HG02623 (cell line): ENCODE measurements at regions not wholly inside any gene's neighbourhood (a gene's known extent, or its start where the extent isn't known, plus 50 kb on each side); places are given as distances from the start of the nearest gene placed in this dataset.

ENCODE experiments used
- ATAC-seq: cut with Tn5 transposase; IDR thresholded peaks from one replicate; pipeline ENCODE4 v1.9.1; 2021; ENCODE audit warnings: moderate library complexity; ENCODE audit not compliant: unreplicated experiment

GRCh38 chr3:102141928-102142239 is 292.6 kb downstream of the NFKBIZ start:
- ATAC-seq = no peak

DNA sequence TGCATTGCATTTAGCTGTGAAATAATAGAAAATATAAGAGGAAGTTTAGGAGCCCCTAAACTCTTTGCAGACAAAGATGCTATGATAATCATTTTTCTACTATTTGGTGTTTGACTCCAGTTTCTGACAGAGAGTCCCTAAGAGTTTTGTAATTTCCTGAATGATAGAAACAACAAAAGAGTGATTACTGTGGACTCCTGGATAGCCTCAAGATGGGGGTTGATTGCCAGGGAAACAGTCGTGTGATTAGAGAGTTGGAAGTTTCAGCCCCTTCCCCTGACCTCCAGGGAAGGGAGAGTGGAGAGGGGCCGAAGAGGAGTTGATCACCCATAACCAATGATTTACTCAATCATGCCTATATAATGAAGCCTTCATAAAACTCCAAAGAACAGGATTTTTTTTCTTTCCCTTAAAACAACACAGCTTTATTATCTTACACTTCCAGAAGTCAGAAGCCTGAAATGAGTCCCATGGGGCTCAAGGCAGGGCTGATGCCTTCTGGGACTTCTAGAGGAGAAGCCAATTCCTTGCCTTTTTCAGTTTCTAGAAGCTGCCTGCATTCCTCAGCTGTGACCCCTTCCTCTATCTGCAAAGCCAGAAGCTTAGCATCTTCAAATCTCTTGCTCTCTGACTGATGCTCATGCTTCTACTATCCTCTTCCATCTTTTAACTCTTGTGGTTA is 292.3 kb upstream of the ZPLD1 start:
- ATAC-seq = no peak

DNA sequence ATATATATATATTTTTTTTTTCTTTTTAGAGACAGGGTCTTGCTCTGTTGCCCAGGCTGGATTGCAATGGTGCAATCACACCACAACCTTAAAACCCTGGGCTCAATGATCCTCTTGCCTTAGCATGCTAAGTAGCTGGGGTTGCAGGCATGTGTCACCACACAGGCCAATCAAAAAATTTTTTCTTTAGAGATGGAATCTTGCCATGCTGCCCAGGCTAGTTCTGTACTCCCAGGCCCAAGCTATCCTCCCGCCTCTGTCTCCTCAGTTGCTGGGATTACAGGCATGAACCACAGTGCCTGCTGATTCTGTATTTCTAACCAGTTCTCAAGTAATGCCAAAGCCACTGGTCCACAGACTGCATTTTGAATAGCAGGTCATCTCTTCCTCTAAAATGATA is 291.3 kb upstream of the ZPLD1 start:
- ATAC-seq = no peak

- ATAC-seq = no peak
These were observed 290.8 kb upstream of the ZPLD1 start for GRCh38 chr3:102144063-102144462.

DNA sequence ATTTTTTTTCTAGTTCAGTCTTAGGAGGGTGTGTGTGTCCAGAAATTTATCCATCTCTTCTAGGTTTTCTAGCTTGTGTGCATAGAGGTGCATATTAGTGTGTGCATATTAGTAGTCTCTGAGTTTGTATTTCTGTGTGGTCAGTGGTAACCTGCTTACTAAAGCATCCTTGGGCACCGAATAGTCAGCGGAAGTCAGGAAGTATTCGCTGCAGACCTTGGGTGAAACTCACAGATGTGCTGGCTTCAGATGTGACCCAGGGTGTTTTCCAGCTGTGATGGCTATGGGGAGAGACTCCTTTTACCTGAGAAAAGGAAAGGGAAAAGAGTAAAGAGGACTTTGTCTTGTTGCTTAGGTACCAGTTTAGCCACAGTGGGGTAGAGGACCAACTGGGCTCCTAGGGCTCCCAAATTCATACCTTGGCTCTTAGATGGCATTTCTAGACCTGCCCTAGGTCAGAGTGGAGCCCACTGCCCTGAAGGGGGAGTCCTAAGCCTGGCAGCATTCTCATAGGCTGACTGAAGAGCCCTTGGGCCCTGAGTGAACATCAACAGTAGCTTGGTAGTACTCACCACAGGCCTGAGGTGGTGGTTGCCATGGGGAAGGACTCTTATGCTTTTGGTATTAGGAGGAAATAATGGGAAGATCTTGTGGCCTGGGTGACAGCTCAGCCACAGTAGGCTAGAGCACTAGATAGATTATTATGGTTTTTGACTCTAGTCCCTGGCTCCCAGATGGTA is 286.0 kb upstream of the ZPLD1 start:
- ATAC-seq = no peak

DNA sequence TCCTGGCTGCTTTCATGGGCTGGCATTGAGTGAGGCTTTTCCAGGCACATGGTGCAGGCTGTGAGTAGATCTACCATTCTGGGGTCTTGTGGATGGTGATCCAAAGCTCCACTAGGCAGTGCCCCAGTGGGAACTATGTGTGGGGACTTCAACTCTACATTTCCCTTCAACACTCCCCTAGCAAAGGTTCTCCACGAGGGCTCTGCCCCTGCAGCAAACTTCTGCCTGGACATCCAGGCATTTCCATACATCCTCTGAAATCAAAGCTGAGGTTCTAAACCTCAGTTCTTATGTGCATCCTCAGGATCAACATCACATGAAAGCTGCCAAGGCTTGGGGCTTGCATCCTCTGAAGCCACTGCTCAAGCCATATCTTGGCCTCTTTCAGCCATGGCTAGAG is 282.9 kb upstream of the ZPLD1 start:
- ATAC-seq = no peak

DNA sequence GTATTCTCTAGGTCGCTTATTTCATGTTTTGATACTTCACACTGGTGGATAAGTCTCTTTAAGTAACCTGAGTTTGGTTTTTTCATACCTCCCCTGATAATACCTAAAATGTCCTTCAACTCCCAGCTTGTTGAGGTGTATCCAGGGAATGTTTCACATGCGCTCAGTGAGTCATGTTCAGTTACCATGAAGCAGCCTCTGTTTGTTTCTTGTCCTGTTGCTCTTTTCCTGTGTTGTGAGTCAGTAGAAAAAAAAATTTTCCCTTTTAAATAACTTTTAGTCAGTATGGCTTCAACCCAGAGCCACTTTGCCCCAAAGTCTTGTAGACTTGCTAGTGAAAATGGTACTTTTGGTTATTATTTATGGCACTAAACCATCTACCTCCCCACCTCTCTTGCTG is 278.4 kb upstream of the ZPLD1 start:
- no peak for ATAC-seq

- no peak for ATAC-seq
These were observed 276.6 kb upstream of the ZPLD1 start for GRCh38 chr3:102158080-102158740.

DNA sequence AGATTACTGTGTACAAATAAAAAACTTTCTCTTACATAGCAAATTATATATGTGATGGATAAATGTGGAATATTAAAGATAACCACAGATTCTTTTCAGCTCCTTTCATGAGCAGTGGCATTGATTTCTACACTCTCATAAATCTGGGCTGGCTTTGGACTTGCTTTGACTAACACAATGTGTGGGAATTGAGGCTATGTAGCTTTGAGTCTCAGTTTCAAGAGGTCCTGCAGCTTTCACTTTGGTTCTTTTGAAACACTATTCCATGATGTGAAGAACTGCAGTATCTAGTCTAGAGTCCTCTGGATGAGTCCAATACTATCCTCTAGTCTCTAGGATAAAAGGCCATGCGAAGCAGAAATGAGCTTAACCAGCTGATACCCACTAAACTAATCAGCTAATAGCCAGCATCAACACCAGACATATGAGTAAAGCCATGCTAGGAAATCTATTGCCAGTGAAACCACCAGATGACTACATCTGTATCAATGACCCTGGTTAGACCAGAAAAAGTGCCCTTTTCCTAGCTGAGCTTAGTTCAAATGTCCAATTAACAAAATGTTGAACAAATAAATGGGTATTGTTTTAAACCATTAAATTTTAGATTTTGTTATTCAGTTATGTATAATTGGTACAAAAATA is 274.9 kb upstream of the ZPLD1 start:
- ATAC-seq = no peak

GRCh38 chr3:102161384-102162006 is 273.3 kb upstream of the ZPLD1 start:
- ATAC-seq = no peak

DNA sequence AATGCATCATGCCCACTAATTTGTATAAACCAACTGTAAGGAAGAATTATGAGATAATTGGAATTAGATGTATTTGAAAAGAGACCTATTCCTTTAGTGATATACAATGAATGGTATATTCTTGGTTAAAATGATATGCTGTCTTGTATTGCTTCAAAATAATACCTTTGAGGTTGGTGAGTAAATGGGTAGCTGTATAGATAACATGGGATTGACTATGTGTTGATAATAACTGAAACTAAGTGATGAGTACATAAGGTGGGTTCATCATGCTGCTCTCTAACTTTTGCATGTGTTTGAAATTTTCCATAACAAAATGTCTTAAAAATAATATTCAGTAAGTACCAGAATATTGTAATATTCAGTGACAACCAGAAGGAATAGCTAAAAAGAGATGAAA is 272.6 kb upstream of the ZPLD1 start:
- ATAC-seq = no peak

GRCh38 chr3:102163039-102163817 is 271.6 kb upstream of the ZPLD1 start:
- ATAC-seq = no peak

- ATAC-seq = no peak
These were observed 271.0 kb upstream of the ZPLD1 start for GRCh38 chr3:102163818-102164154.

DNA sequence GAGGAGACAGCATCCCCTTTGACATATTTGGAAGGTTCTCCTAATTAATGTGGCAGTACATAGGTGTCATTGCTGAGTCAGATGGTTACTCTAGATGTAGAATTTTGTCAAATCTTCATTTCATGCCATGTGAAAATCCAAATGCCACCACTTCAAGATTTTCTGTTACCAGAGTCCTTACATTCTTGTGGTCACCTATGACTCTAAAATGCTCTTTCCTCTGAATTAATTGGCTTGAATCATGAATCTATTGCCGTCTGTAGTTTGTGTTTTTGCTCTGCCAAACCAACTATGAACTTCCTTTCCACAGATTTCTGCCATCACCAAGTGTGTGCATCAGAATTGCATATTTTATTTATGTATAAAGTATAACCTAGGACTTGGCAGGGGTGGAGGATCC is 269.4 kb upstream of the ZPLD1 start:
- no peak for ATAC-seq

GRCh38 chr3:102169915-102170479 is 264.8 kb upstream of the ZPLD1 start:
- ATAC-seq = no peak

DNA sequence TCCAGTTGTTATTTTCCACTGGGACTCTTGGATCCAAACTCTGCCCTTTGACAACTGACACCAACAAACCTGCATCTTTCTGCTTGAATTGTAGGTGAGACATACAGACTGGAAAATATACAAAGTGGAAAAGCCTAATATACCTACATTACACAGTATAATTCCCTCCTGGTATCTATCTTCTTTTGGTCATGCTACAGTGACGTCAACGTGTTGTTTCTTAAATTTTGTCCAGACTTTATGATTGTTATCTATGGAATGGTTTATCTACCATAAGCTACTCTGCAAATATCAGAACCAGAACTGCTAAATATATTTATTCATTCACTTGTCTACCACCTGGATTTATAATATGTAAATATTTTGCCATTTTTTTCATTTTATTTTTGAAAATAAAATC is 264.3 kb upstream of the ZPLD1 start:
- ATAC-seq = no peak

DNA sequence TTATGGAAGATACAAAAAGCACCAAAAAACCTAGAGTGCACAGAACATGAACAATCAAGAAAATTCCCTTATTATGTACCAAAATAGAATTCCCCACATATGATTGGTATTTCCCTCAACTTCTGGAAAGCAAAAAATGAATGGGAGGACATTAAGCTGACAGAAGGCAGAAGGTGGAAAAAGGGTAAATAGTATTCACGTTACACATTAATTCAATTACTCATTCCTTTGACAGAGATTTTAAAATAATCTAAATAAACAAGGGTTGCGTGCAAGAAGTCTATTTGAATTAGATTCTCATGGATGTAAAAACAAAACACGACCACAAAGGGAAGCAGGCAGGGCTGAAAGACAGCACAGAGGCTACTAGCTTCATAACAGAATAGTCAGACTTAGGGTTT is 260.5 kb upstream of the ZPLD1 start:
- ATAC-seq = no peak

DNA sequence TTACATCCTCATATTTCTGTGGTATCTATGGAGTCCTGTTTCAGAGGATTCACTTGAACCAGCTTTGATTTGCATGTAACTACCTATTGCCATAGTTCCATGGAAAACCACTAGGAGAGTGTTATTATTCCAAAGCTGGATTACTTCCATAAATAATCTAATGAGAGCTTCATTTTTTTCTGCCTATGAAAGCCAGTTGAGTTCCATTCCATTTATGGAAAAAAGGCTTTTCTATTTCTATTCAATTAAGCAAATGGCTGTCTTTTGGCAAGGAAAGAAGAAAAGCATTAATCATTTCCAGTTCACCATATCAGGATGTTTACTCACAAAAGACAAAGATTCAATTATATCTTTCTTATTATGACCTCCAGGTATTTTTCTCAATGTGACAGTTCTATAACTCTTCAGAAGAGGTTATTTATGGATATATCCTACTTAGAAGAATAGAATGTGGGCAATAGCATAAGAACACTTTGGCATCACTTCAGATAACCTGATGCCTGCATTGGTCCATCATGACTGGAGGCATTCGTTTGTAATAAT is 259.9 kb upstream of the ZPLD1 start:
- no peak for ATAC-seq

DNA sequence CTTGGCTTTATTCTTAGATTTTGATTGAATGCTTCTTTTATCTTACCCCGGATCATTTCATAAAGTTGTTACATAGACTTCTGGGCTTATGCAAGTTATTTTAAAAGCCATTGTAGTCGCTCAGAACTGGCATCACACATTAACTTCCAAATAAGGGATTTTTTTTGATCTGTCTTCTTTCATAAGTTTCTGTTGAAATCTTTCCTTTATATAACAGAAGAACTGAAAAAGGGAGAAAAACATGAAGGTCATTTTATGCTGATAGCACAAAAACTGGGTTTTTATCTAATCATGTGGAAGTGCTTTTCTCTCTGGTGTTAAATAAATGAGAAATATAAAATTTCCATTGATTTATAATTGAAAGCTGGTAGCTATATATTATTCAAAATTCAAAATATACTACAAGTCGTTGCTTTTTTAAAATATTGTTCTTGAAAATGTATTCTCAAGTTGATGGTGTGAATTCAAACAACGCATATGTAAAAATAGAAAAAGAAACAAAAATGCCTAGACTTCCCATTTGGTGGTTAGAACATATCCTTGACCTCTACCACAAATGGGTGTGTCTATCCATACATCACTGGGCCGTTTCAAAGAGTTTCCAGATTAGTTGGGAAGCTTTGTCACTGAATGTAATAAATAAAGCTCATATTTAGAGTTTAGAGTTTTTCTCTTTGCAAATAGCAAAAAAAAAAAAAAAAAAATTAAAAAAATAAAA is 258.3 kb upstream of the ZPLD1 start:
- no peak for ATAC-seq
